Liver (tissue), 8 donors: ENCODE measurements at regions not wholly inside any gene's neighbourhood (a gene's known extent, or its start where the extent isn't known, plus 50 kb on each side); places are given as distances from the start of the nearest gene placed in this dataset.

ENCODE experiments used
- DNase-seq: peaks from one replicate; pipeline ENCODE4 v3.0.0-alpha.2; 2017; ENCODE audit warnings: low spot score
- H3K27ac ChIP-seq, 2 donors: one replicate each; pipeline ENCODE4 v1.7.0; 2013; ENCODE audit warnings: inconsistent platforms in 2 of 2, low read length in 2 of 2, control low read depth in 1 of 2, low read depth in 1 of 2, mild to moderate bottlenecking in 1 of 2
- H3K27me3 ChIP-seq, 4 donors: one replicate each; pipeline versions ENCODE4 v1.6.1 to v1.7.0; 2013; ENCODE audit warnings: low read length in 3 of 4, inconsistent platforms in 1 of 4, mild to moderate bottlenecking in 1 of 4, moderate library complexity in 1 of 4; ENCODE audit not compliant: control insufficient read depth in 4 of 4, insufficient read depth in 4 of 4
- H3K36me3 ChIP-seq, 4 donors: one replicate each; pipeline versions ENCODE4 v1.6.1 to v1.7.0; 2013; ENCODE audit warnings: low read length in 3 of 4, mild to moderate bottlenecking in 3 of 4, low read depth in 1 of 4, moderate library complexity in 1 of 4; ENCODE audit not compliant: control insufficient read depth in 4 of 4, insufficient read depth in 3 of 4
- H3K4me1 ChIP-seq, 4 donors: one replicate each; pipeline versions ENCODE4 v1.6.1 to v1.7.0; 2013; ENCODE audit warnings: low read length in 3 of 4, mild to moderate bottlenecking in 3 of 4, moderate library complexity in 1 of 4; ENCODE audit not compliant: control insufficient read depth in 4 of 4, insufficient read depth in 4 of 4
- H3K4me3 ChIP-seq, 3 donors: one replicate each; pipeline versions ENCODE4 v1.6.1 to v1.7.0; 2013; ENCODE audit warnings: low read length in 3 of 3, control low read depth in 1 of 3, low read depth in 1 of 3, mild to moderate bottlenecking in 1 of 3
- H3K9ac ChIP-seq, 2 donors: one replicate each; pipeline ENCODE4 v1.7.0; 2013; ENCODE audit warnings: low read length in 2 of 2, mild to moderate bottlenecking in 2 of 2, moderate library complexity in 2 of 2, control low read depth in 1 of 2, low read depth in 1 of 2
- H3K9me3 ChIP-seq, 4 donors: one replicate each; pipeline versions ENCODE4 v1.6.1 to v1.7.0; 2013; ENCODE audit warnings: low read length in 3 of 4; ENCODE audit not compliant: control insufficient read depth in 4 of 4
- ATF3 ChIP-seq: IDR thresholded peaks from 2 replicates; pipeline ENCODE4 v1.6.1; 2016; ENCODE audit warnings: antibody characterized with exemption
- CTCF ChIP-seq: fragments of 150-350 bp; IDR thresholded peaks from 2 replicates; pipeline ENCODE4 v1.5.1; 2017; ENCODE audit warnings: improper control_type of control experiment, low read depth, low read length; ENCODE audit not compliant: missing input control
- EGR1 ChIP-seq, 2 donors: IDR thresholded peaks; 2 replicates each; pipeline ENCODE4 v1.6.1; 2016 to 2018; ENCODE audit warnings: antibody characterized with exemption in 2 of 2, low read depth in 2 of 2
- FOXA1 ChIP-seq: IDR thresholded peaks from 2 replicates; pipeline ENCODE4 v1.6.1; 2016; ENCODE audit warnings: antibody characterized with exemption
- FOXA2 ChIP-seq: IDR thresholded peaks from 2 replicates; pipeline ENCODE4 v1.6.1; 2016; ENCODE audit warnings: antibody characterized with exemption
- GABPA ChIP-seq, 2 donors: IDR thresholded peaks in 1 of 2; conservative IDR thresholded peaks in 1 of 2; 2 replicates each; pipeline ENCODE4 v1.6.1; 2016; ENCODE audit warnings: antibody characterized with exemption in 2 of 2, mild to moderate bottlenecking in 1 of 2, moderate library complexity in 1 of 2
- HNF4A ChIP-seq, 2 donors: conservative IDR thresholded peaks; 2 replicates each; pipeline ENCODE4 v1.6.1; 2016; ENCODE audit warnings: antibody characterized with exemption in 2 of 2, mild to moderate bottlenecking in 2 of 2
- JUND ChIP-seq, 2 donors: IDR thresholded peaks; 2 replicates each; pipeline ENCODE4 v1.6.1; 2016; ENCODE audit warnings: antibody characterized with exemption in 2 of 2
- MAX ChIP-seq: IDR thresholded peaks from 2 replicates; pipeline ENCODE4 v1.6.1; 2016; ENCODE audit warnings: antibody characterized with exemption
- NR2F2 ChIP-seq: IDR thresholded peaks from 2 replicates; pipeline ENCODE4 v1.6.1; 2016; ENCODE audit warnings: antibody characterized with exemption
- RAD21 ChIP-seq, 2 donors: IDR thresholded peaks; 2 replicates each; pipeline ENCODE4 v1.6.1; 2016; ENCODE audit warnings: antibody characterized with exemption in 2 of 2, mild to moderate bottlenecking in 2 of 2
- REST ChIP-seq: IDR thresholded peaks from 2 replicates; pipeline ENCODE4 v1.6.1; 2016; ENCODE audit warnings: antibody characterized with exemption, mild to moderate bottlenecking
- RXRA ChIP-seq, 2 donors: IDR thresholded peaks; 2 replicates each; pipeline ENCODE4 v1.6.1; 2017 to 2018; ENCODE audit warnings: antibody characterized with exemption in 2 of 2, mild to moderate bottlenecking in 1 of 2
- TAF1 ChIP-seq: conservative IDR thresholded peaks from 2 replicates; pipeline ENCODE4 v1.6.1; 2016; ENCODE audit warnings: antibody characterized with exemption, mild to moderate bottlenecking
- YY1 ChIP-seq: IDR thresholded peaks from 2 replicates; pipeline ENCODE4 v1.6.1; 2016; ENCODE audit warnings: antibody characterized with exemption, mild to moderate bottlenecking
- ZBTB33 ChIP-seq: IDR thresholded peaks from 2 replicates; pipeline ENCODE4 v1.6.1; 2016; ENCODE audit warnings: antibody characterized with exemption
- WGBS: extraction: QIAGEN DNeasy Blood & Tissue Kit; methylation state at CpG from one replicate; pipeline ENCODE4 v1.1.7; 2013; 5-methylcytosine and 5-hydroxymethylcytosine counted together
- donor health status: healthy.
- donor health status: healthy.
- donor health status: healthy.
- donor health status: healthy.
- donor health status: healthy.

- Histone ChIP-seq H3K4me1 (peaks cover 2 to 12% (median 11%) of the 10 kb centered on the region in 4 donors), H3K4me3 (no peak overlapping the region), H3K27me3 (no peaks in the 10 kb centered on the region), H3K36me3 (no peaks in the 10 kb centered on the region), H3K9ac (no peak overlapping the region), H3K27ac (no peak overlapping the region), H3K9me3 (no peaks in the 10 kb centered on the region)
- DNase-seq: no peak
- WGBS: 84% methylated on average over 3 of the region's 3 CpGs
- TF ChIP-seq RAD21 (IDR thresholded peaks at IDR 0.05) (no peak), NR2F2 (no peak), YY1 (no peak), HNF4A (conservative IDR thresholded peaks at IDR 0.05) (no peak)
Observed at GRCh38 chr11:19338375-19338774, 97.6 kb upstream of the E2F8 start.

GRCh38 chr11:19337779-19338178, 97.0 kb upstream of the E2F8 start:
- peaks cover 2 to 12% (median 11%) of the 10 kb centered on the region in 4 donors for H3K4me1 ChIP-seq
- TF ChIP-seq YY1 (no peak), HNF4A (conservative IDR thresholded peaks at IDR 0.05) (no peak), GABPA (IDR thresholded peaks at IDR 0.05 in 1 of 2, conservative IDR thresholded peaks at IDR 0.05 in 1 of 2) (no peak), NR2F2 (no peak), ATF3 (no peak), RXRA (IDR thresholded peaks at IDR 0.05) (no peak), TAF1 (no peak), EGR1 (IDR thresholded peaks at IDR 0.05; ENCODE audit: low read depth in 2 of 2) (no peak), ZBTB33 (no peak), FOXA2 (no peak)
- H3K36me3 ChIP-seq: no peaks in the 10 kb centered on the region
- H3K27ac ChIP-seq: no peak overlapping the region
- no peak for DNase-seq
- no peaks in the 10 kb centered on the region for H3K27me3 ChIP-seq
- no peaks in the 10 kb centered on the region for H3K9me3 ChIP-seq
- no peak overlapping the region for H3K4me3 ChIP-seq
- WGBS: 87% methylated on average over 3 of the region's 3 CpGs
- no peak overlapping the region for H3K9ac ChIP-seq

- H3K4me3 ChIP-seq: no peak overlapping the region
- H3K36me3 ChIP-seq: no peaks in the 10 kb centered on the region
- no peaks in the 10 kb centered on the region for H3K9me3 ChIP-seq
- H3K9ac ChIP-seq: no peak overlapping the region
- no peaks in the 10 kb centered on the region for H3K27me3 ChIP-seq
- no peak overlapping the region for H3K27ac ChIP-seq
- H3K4me1 ChIP-seq: peaks cover 0 to 5% (median under 1%) of the 10 kb centered on the region in 4 donors
- TF ChIP-seq ATF3 (no peak), FOXA1 (no peak), YY1 (no peak), HNF4A (conservative IDR thresholded peaks at IDR 0.05) (no peak), MAX (no peak), ZBTB33 (no peak), TAF1 (no peak), NR2F2 (no peak), EGR1 (IDR thresholded peaks at IDR 0.05; ENCODE audit: low read depth in 2 of 2) (no peak), CTCF (no peak), REST (no peak), FOXA2 (no peak), JUND (IDR thresholded peaks at IDR 0.05) (no peak), RAD21 (IDR thresholded peaks at IDR 0.05) (no peak), RXRA (IDR thresholded peaks at IDR 0.05) (no peak)
- 81% methylated on average over 3 of the region's 3 CpGs for WGBS
- DNase-seq: no peak
Observed at GRCh38 chr11:19336331-19336730, 95.6 kb upstream of the E2F8 start.
